Effector memory CD4-positive, alpha-beta T cell (primary cell): ENCODE measurements at regions not wholly inside any gene's neighbourhood (a gene's known extent, or its start where the extent isn't known, plus 50 kb on each side); places are given as distances from the start of the nearest gene placed in this dataset.

Source experiments
- DNase-seq, 3 donors: peaks; one replicate each; pipeline ENCODE4 v3.0.0-alpha.2; 2020
- H3K27ac ChIP-seq: 2 replicates; pipeline ENCODE4 v1.7.0; 2013; ENCODE audit warnings: mild to moderate bottlenecking, low read length, moderate library complexity; ENCODE audit not compliant: insufficient read depth, poor library complexity, severe bottlenecking
- H3K27me3 ChIP-seq: replicated peaks from 2 replicates; pipeline ENCODE4 v1.7.0; 2013; ENCODE audit warnings: mild to moderate bottlenecking, low read length; ENCODE audit not compliant: insufficient read depth, control insufficient read depth, poor library complexity, severe bottlenecking
- H3K36me3 ChIP-seq: 2 replicates; pipeline ENCODE4 v1.7.0; 2013; ENCODE audit warnings: mild to moderate bottlenecking, low read length, moderate library complexity; ENCODE audit not compliant: control insufficient read depth, insufficient read depth
- H3K4me1 ChIP-seq: 2 replicates; pipeline ENCODE4 v1.7.0; 2013; ENCODE audit warnings: low read length, mild to moderate bottlenecking; ENCODE audit not compliant: control insufficient read depth, insufficient read depth, poor library complexity, severe bottlenecking
- H3K4me3 ChIP-seq: 2 replicates; pipeline ENCODE4 v1.7.0; 2013; ENCODE audit warnings: low read length, low read depth, mild to moderate bottlenecking; ENCODE audit not compliant: insufficient read depth, poor library complexity, severe bottlenecking
- H3K9me3 ChIP-seq: 2 replicates; pipeline ENCODE4 v1.7.0; 2013; ENCODE audit warnings: mild to moderate bottlenecking, low read length, moderate library complexity; ENCODE audit not compliant: control insufficient read depth

- H3K27ac ChIP-seq: no peak overlapping the region
- no peak for DNase-seq
- H3K36me3 ChIP-seq: no peaks in the 10 kb centered on the region
- H3K4me3 ChIP-seq: no peak overlapping the region
- H3K4me1 ChIP-seq: no peaks in the 10 kb centered on the region
- H3K9me3 ChIP-seq: no peaks in the 10 kb centered on the region
- no peaks in the 10 kb centered on the region for H3K27me3 ChIP-seq
Measured at GRCh38 chr7:112571852-112572607, 91.2 kb downstream of the LSMEM1 start.

- Histone ChIP-seq H3K27ac (no peak overlapping the region), H3K36me3 (no peaks in the 10 kb centered on the region), H3K9me3 (no peaks in the 10 kb centered on the region), H3K4me1 (no peaks in the 10 kb centered on the region), H3K4me3 (no peak overlapping the region), H3K27me3 (no peaks in the 10 kb centered on the region)
- no peak for DNase-seq
Measured at GRCh38 chr7:112572669-112573301, 92.0 kb downstream of the LSMEM1 start.

- no peak for DNase-seq
- Histone ChIP-seq H3K27me3 (no peaks in the 10 kb centered on the region), H3K4me3 (no peak overlapping the region), H3K36me3 (no peaks in the 10 kb centered on the region), H3K4me1 (no peaks in the 10 kb centered on the region), H3K9me3 (no peaks in the 10 kb centered on the region), H3K27ac (no peak overlapping the region)
Measured at GRCh38 chr7:112573302-112574039, 92.7 kb downstream of the LSMEM1 start.

GRCh38 chr7:112575864-112576263 is 95.1 kb downstream of the LSMEM1 start:
- DNase-seq: no peak
- Histone ChIP-seq H3K27ac (no peak overlapping the region), H3K4me1 (no peaks in the 10 kb centered on the region), H3K9me3 (no peaks in the 10 kb centered on the region), H3K4me3 (no peak overlapping the region), H3K27me3 (no peaks in the 10 kb centered on the region), H3K36me3 (no peaks in the 10 kb centered on the region)

- Histone ChIP-seq H3K27ac (no peak overlapping the region), H3K36me3 (no peaks in the 10 kb centered on the region), H3K4me1 (no peaks in the 10 kb centered on the region), H3K4me3 (no peak overlapping the region), H3K9me3 (no peaks in the 10 kb centered on the region), H3K27me3 (peaks cover 3% of the 10 kb centered on the region)
- no peak for DNase-seq
Measured at GRCh38 chr7:112579388-112579787, 98.6 kb downstream of the LSMEM1 start.

DNA sequence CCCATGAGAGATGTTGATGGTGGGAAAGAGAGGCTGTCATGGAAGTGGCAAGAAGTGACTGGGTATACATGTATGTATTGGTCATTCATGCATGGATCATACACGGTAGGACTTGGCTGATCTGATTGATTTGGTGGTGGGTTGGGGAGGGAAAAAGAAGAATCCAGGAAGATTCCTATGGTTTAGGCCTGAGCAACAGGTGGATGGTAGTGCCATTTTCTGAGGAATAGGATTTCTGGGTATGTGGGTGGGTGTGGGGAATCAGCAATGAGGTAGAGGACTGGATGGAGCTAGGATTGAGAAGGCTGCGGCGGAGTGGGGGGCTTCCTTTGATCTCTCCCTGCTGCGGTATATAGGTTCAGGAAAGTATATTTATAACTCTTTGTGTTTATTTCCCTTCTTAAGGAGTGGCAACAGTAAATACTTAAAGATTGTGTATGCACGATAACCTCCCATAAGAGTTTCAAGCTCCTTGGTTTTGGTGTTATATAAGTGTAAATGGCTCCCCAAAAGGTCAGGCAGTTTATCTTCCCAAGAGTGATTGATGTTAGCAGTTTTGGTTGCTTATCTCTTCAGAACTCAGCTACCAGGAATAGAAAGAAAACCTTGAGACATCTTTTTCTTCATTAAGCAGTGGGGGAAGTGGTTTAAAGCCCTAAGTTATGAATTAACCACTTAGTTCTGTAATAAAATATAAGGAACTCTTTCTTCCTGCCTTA is 100.1 kb downstream of the LSMEM1 start:
- DNase-seq: no peak

DNA sequence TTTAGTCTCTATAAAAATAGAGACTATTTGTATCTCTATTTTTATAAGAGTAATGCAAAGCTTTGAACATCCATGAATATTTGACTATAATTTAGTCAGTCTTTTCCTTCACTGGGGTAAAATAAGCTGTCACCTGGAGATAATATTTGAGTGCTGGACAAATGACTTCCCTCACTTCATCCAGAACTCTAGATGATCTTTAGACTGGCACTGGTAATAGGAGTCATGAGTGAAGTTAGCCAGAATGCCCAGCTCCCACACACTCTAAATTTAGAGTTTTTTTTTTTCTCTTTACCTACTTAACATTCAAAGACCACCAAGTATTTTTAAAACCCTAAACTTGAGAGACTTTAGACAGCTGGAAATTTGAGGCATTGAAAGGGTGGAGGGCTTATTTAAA is 100.7 kb downstream of the LSMEM1 start:
- Histone ChIP-seq H3K4me3 (no peak overlapping the region), H3K9me3 (no peaks in the 10 kb centered on the region), H3K27me3 (peaks cover 3% of the 10 kb centered on the region), H3K27ac (no peak overlapping the region), H3K36me3 (no peaks in the 10 kb centered on the region), H3K4me1 (no peaks in the 10 kb centered on the region)
- DNase-seq: no peak

More for the DNA sequence above, 100.1 kb downstream of the LSMEM1 start:
- Histone ChIP-seq H3K36me3 (no peaks in the 10 kb centered on the region), H3K27ac (no peak overlapping the region), H3K9me3 (no peaks in the 10 kb centered on the region), H3K4me1 (no peaks in the 10 kb centered on the region), H3K4me3 (no peak overlapping the region), H3K27me3 (peaks cover 3% of the 10 kb centered on the region)

DNA sequence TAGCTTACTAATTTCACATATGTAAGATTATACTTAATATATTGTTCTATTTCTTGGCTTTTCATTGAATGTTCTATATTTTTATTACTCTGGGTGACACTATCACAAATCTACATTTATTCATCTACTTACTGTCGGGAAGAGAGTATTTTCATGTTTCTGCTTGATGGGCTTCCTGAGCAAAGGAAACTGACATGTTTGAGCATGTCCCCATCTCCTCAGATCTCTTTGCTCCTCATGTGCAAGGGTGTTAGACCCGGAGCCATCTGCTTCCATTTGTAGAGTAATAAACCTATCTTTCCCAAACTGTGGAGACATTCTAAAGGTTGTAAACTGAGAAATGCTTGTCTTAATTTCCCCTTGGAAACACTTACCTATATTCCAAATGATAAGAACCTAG is 103.5 kb downstream of the LSMEM1 start:
- no peak overlapping the region for H3K4me3 ChIP-seq
- H3K36me3 ChIP-seq: no peaks in the 10 kb centered on the region
- H3K4me1 ChIP-seq: no peaks in the 10 kb centered on the region
- no peak overlapping the region for H3K27ac ChIP-seq
- H3K27me3 ChIP-seq: peaks cover 3% of the 10 kb centered on the region
- DNase-seq: no peak
- H3K9me3 ChIP-seq: no peaks in the 10 kb centered on the region

DNA sequence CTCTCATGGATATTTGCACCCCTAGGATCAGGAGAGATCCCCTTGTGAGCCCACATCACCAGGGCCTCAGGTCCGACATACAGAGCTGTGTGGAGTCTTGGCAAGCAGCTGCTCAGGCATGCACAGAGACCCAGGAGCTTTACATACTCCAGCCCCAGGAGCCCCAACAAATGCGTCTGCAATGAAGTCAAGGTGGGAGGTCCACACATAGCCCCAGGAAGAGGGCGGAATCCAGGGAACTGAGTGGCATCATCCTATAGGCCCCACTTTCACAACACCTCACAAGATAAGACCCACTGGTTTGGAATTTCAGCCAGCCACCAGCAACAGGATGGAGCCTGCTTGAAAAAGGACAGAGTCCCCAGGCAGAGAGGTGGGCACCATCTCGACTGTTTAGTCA is 106.7 kb downstream of the LSMEM1 start:
- no peak for DNase-seq
- H3K9me3 ChIP-seq: no peaks in the 10 kb centered on the region

More for the DNA sequence above, 106.7 kb downstream of the LSMEM1 start:
- Histone ChIP-seq H3K4me3 (no peak overlapping the region), H3K27me3 (peaks cover 3% of the 10 kb centered on the region), H3K27ac (no peak overlapping the region), H3K36me3 (no peaks in the 10 kb centered on the region), H3K4me1 (no peaks in the 10 kb centered on the region)
